Effector CD4-positive, alpha-beta T cell (primary cell): ENCODE measurements at regions not wholly inside any gene's neighbourhood (a gene's known extent, or its start where the extent isn't known, plus 50 kb on each side); places are given as distances from the start of the nearest gene placed in this dataset.

Experiments
- DNase-seq: peaks from one replicate; pipeline ENCODE4 v3.0.0-alpha.2; 2020

- DNase-seq: no peak
These were observed 811.1 kb upstream of the SALL3 start for GRCh38 chr18:78168526-78168925.

- DNase-seq: no peak
These were observed 810.3 kb upstream of the SALL3 start for GRCh38 chr18:78169174-78169864.

- DNase-seq: no peak
These were observed 807.7 kb upstream of the SALL3 start for GRCh38 chr18:78171954-78172353.

- no peak for DNase-seq
These were observed 804.9 kb upstream of the SALL3 start for GRCh38 chr18:78174737-78175136.

DNA sequence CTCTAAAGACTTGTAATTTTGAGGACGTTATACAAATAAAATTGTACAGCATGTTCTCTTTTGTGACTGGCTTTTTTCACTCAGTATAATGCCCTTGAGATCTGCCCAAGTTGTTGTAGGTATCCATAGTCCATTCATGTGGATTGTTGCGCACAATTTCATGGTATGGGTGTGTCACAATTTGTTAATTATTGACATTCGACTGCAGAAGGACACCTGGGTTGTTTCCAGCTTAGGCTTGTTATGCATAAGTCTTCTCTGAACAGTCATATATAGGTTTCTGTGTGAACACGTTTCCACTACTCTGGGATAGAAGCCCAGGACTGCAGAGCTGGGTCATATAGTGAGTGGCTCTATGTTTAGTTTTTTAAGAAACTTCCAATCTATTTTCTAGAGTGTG lies 800.8 kb upstream of the SALL3 start:
- DNase-seq: no peak

DNA sequence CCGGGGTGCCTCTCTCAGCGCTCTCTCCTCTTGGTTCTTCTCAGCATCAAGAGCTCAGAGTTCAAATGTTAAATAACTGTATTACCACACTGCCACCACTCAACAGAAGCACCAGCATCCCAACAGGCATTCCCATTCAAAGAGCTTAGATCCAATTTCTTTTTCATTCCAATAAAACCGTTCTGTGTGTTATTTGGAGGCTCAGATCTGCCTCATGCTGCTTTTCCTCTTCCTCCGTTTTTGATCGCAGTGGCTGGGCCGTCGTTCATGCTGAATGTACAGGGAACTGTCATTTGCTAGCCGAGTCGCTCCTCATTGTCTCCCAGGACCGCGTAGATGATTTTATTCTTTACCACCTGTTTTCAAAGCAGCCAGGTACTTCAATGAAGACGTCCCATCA lies 798.9 kb upstream of the SALL3 start:
- no peak for DNase-seq

DNA sequence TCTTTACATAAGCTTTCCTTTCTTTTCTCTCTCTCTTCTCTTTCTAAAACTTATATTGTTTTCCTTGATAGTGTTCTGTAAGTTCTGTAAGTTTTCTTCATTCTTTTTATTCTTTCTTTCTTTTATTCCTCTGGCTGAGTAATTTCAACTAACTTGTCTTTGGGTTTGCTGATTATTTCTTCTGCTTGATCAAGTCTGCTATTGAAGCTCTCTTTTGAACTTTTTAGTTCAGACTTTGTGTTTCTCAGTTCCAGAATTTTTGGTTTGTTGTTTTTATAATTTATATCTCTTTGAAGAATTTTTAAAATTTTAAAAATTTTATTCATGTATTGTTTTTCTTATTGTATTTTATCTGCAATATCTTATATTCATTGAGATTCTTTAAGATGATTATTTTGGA lies 795.8 kb upstream of the SALL3 start:
- no peak for DNase-seq

- DNase-seq: no peak
These were observed 788.3 kb upstream of the SALL3 start for GRCh38 chr18:78191276-78191675.

DNA sequence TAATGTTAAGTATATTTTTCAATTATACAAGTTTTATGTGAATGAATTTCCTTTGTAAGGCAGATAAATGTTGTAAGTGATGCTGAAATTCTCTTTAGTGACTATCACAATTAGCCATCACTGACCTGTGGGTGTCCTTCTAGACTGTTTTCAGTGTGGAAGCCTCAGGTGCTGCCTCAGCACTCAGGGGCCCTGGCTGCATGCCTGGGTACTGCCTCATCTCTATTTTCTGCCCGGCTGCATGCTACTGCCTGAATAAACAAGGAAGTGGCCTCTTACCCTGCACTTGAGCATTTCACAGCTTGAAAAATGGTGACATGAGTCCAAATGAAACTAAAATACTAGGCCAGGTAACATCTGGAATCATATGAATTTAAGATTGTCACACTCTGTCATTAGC lies 787.6 kb upstream of the SALL3 start:
- DNase-seq: no peak

DNA sequence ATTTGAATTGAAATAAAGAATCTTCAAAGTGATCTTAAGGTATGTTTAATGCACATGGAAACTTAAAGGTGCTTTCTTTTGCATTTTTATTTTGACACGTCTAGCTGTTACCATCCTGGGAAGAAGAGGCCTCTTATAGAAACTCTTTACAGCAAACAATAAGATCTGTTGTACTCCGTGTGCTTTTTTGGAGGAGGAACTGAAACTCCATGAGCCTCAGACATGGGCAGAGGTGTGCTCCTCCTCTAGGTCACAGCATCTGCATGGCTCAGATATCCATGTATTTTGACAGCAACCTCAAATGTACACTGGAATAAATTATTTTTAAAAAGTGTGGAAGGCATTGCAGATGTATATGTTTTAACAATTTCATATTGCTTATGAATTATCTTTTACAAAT lies 783.3 kb upstream of the SALL3 start:
- no peak for DNase-seq

DNA sequence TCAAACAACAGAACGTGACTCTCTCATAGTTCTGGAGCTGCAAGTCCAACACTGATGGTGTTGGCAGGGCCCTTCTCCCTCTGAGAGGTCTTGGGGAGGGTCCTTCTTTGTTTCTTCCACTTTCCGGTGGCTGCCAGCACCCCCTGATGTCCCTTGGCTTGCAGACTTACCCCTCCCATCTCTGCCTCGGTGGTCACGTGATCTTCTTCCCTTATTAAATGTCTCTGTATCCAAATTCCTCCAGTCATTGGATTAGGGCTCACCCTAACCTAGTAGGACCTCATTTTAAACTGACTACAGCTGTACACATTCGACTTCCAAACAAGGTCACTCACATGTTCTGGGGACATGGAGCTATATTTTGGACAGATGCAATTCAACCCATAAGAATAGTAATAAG lies 780.6 kb upstream of the SALL3 start:
- no peak for DNase-seq

DNA sequence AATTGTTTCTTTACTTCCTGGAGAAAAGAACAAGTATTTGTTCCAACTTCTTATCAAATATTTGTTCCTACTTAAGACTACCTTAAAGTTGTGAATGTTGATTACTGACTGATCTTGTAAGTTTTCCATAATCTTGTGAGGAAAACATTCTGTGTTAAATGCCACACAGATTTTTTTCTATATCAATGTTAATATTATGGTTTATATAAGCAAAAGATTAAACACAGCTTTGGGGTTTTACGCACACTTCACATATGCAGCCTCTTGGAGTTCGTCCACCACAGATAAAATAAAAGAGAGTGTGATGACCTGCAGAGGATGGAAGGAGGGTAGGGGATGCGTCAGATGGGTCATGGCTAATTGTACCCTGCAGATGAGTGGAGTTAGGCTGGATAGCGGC lies 780.0 kb upstream of the SALL3 start:
- no peak for DNase-seq

- DNase-seq: no peak
These were observed 771.7 kb upstream of the SALL3 start for GRCh38 chr18:78207942-78208341.

GRCh38 chr18:78208461-78208860 lies 771.2 kb upstream of the SALL3 start:
- DNase-seq: no peak

DNA sequence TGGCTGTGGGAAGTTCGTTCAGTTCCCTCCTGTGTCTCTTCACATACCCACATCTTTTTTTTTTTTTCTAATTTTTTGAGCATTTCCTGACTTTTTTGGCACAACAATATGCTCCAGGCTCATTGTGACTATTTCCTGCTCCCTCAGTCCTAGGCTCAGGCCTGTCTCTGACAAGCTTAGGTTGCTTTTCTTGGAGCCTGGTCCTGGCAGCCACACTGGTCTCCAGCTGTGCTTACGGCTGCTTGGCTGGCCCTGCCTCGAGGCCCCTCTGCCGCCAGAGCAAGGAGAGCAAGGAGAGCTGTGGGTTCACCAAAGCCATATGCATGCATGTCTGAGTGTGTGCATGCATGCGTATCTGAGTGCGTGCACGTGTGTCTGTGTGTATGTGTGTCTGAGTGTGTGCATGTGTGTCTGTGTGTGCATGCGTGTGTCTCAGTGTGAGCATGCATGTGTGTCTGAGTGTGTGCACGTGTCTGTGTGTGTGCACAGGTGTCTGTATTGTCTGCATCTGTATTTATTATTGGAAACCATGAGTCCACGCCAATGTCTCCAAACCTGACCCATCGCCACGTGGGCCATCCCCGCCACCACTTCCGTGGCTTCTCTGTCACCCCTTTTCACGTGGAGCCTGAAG lies 766.1 kb upstream of the SALL3 start:
- DNase-seq: no peak

- no peak for DNase-seq
These were observed 758.1 kb upstream of the SALL3 start for GRCh38 chr18:78221496-78221895.

DNA sequence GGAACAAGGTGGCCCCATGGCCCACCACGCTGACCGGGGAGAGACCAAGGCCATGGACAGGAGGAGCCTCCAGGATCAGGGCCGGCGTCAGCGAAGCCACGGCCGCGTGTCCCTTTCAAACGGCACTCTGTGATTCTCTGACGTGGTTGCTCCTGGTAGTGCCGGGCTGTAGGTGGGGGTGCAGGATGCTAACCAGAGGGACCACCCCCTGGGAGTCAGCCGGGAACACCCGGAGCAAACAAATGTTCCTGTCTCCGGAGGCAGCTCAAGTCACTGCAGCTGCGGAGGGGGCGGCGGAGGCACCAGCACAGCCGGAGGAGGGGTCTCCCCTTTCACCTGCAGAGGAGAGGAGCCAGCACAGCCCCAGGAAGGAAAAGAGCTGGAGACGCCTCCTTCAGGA lies 750.6 kb upstream of the SALL3 start:
- no peak for DNase-seq

- DNase-seq: no peak
These were observed 748.7 kb upstream of the SALL3 start for GRCh38 chr18:78230911-78231310.

- DNase-seq: no peak
These were observed 747.4 kb upstream of the SALL3 start for GRCh38 chr18:78232196-78232595.

- no peak for DNase-seq
These were observed 741.8 kb upstream of the SALL3 start for GRCh38 chr18:78237864-78238263.

DNA sequence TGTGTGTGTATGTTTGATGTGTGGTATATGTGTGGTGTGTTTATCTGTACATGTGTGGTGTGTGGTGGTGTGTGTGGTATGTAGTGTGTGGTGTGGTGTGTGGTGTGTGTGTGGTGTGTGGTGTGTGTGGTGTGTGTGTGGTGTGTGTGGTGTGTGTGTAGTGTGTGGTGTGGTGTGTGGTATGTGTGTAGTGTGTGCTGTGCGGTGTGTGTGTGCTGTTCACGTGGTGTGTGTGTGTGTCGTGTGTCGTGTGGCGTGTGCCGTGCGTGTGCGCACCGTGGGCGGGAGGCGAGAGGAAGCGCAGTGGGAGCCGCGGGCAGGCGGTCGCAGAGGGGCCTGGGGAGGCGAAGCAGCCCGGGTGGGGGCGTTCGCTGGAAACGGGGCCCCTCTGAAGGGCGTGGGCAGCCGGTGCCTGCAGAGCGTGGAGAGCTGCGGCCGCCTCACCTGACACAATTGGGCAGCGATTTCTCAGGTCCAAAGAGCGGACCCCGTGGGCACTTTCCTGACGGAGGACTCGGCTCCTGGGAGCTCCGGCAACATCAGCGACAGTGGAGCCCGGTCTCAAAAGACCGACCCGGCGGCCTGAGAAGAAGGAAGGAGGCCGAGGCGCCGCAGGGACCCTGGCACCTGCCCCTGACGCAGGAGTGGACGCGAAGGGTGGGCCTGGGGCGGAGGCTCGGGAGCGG lies 741.1 kb upstream of the SALL3 start:
- DNase-seq: no peak

- DNase-seq: no peak
These were observed 740.5 kb upstream of the SALL3 start for GRCh38 chr18:78239090-78239457.

DNA sequence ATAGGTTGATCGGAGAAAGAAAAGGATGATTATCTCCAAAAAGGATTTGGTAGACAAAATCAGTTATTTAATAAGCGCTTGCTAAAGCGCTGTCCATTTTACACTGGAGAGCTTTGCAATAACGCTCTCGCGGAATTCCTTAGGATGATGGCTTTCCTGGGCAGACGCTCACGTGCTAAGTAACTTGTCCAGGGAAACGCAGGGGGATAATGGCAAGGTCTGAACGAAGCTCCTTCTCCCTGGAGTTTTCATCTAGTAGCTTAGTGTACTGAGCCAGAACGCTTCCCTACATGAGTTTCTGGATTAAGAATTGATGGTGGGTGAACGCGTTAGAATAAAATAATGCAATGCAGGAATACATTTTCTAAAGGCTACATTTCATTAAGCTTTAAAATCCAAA lies 739.5 kb upstream of the SALL3 start:
- DNase-seq: no peak

- no peak for DNase-seq
These were observed 738.9 kb upstream of the SALL3 start for GRCh38 chr18:78240627-78241252.
